HG03575 (cell line): ENCODE measurements at regions not wholly inside any gene's neighbourhood (a gene's known extent, or its start where the extent isn't known, plus 50 kb on each side); places are given as distances from the start of the nearest gene placed in this dataset.

Experiments
- ATAC-seq: cut with Tn5 transposase; IDR thresholded peaks from one replicate; pipeline ENCODE4 v1.9.1; 2021; ENCODE audit not compliant: unreplicated experiment, insufficient number of reproducible peaks, low FRiP score; ENCODE audit errors: extremely low read depth

- ATAC-seq: peak; percentile 63
Measured at GRCh38 chr12:100733817-100734593, 60.6 kb upstream of the ANO4 start.

- no peak for ATAC-seq
Measured at GRCh38 chr12:100737168-100737567, 57.4 kb upstream of the ANO4 start.

GRCh38 chr12:100738086-100738485, 56.5 kb upstream of the ANO4 start:
- ATAC-seq: no peak

DNA sequence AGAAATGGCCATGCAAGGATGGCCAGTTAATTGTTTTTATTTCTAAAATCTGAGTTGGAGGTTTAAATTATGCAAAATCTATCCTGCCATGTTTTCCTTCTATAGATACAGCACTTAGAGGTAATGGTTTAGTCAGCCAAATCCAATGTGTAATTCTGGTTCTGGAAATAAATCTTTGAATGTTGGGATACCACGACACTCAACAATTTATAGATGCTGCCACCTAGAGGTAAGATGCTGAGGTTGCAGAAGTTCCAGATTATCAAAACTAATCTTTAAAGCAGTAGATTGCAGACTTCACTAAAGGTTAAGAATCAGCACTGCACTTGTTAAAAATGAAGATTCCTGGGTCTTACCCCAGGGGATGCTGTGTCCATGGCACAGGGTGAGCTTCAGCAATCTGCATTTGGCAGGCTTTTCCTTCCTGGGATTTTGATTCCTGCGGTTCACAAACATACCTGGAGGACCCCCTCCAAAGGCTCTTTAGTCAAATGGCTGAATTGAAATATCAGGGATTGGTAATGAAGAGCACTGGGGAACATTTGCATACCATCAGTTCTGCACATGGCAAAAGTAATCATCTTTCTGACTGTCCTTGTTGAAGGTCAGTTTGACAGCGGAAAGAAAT, 53.4 kb upstream of the ANO4 start:
- no peak for ATAC-seq

- no peak for ATAC-seq
Measured at GRCh38 chr12:100743060-100743459, 51.5 kb upstream of the ANO4 start.
